DMS153 (cell line): ENCODE measurements at regions not wholly inside any gene's neighbourhood (a gene's known extent, or its start where the extent isn't known, plus 50 kb on each side); places are given as distances from the start of the nearest gene placed in this dataset.

ENCODE experiments used
- DNase-seq: peaks from one replicate; lab custom pipeline; 2025; lab: John Stamatoyannopoulos, UW

- no peak for DNase-seq
Observed at GRCh38 chr13:34002924-34003323, 185.0 kb downstream of the RFC3 start.

GRCh38 chr13:34003656-34004055, 185.7 kb downstream of the RFC3 start:
- DNase-seq, result no peak

- DNase-seq, result no peak
Observed at GRCh38 chr13:34004676-34005075, 186.7 kb downstream of the RFC3 start.

- no peak for DNase-seq
Observed at GRCh38 chr13:34006011-34006410, 188.1 kb downstream of the RFC3 start.

- DNase-seq, result peak; percentile 27
Observed at GRCh38 chr13:34011552-34012085, 193.7 kb downstream of the RFC3 start.

- DNase-seq, result no peak
Observed at GRCh38 chr13:34012382-34012781, 194.4 kb downstream of the RFC3 start.

GRCh38 chr13:34013061-34013460, 195.1 kb downstream of the RFC3 start:
- DNase-seq, result no peak

GRCh38 chr13:34017231-34017630, 199.3 kb downstream of the RFC3 start:
- no peak for DNase-seq

GRCh38 chr13:34019870-34020269, 201.9 kb downstream of the RFC3 start:
- no peak for DNase-seq

- no peak for DNase-seq
Observed at GRCh38 chr13:34020388-34020787, 202.4 kb downstream of the RFC3 start.

GRCh38 chr13:34021619-34022018, 203.7 kb downstream of the RFC3 start:
- no peak for DNase-seq

GRCh38 chr13:34025746-34026145, 207.8 kb downstream of the RFC3 start:
- no peak for DNase-seq

GRCh38 chr13:34026308-34026707, 208.4 kb downstream of the RFC3 start:
- DNase-seq, result no peak

- no peak for DNase-seq
Observed at GRCh38 chr13:34028496-34029442, 210.8 kb downstream of the RFC3 start.

GRCh38 chr13:34030782-34031181, 212.8 kb downstream of the RFC3 start:
- DNase-seq, result no peak

GRCh38 chr13:34031610-34032009, 213.7 kb downstream of the RFC3 start:
- DNase-seq, result no peak

GRCh38 chr13:34034411-34034810, 216.5 kb downstream of the RFC3 start:
- DNase-seq, result no peak

GRCh38 chr13:34035178-34035577, 217.2 kb downstream of the RFC3 start:
- DNase-seq, result no peak

GRCh38 chr13:34035676-34036325, 217.9 kb downstream of the RFC3 start:
- DNase-seq, result no peak

GRCh38 chr13:34037636-34038540, 219.9 kb downstream of the RFC3 start:
- no peak for DNase-seq

GRCh38 chr13:34038541-34039068, 220.7 kb downstream of the RFC3 start:
- no peak for DNase-seq

- no peak for DNase-seq
Observed at GRCh38 chr13:34039678-34040077, 221.7 kb downstream of the RFC3 start.
